ENCODE measurements at regions not wholly inside any gene's neighbourhood (a gene's known extent, or its start where the extent isn't known, plus 50 kb on each side); places are given as distances from the start of the nearest gene placed in this dataset.

DNA sequence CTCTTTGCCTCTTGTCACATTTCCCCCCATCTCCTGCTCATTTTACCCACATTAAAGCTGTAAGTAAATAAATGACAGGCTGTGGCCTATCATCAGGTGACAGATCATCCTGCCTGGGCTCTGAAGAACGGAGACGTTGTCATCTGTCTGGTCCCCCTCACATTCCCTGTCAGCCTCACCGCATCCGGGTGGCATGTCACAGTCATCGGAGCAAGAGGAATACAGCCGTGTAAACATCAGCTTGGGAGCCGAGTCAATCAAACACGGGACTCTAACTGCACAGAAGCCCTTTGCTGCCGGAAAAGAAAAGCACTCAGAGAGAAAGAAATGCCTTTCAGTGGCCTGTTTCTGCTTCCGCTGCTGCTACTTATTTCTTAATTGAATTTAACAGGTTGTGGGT, 371.9 kb upstream of the ID4 start:
- no peak for ATAC-seq
- FAIRE-seq, result no peak
- no peaks in the 10 kb centered on the region for H4K20me1 ChIP-seq (replicated peaks; ENCODE audit: control insufficient read depth, insufficient read depth, low read length)
- H3K9me3 ChIP-seq (replicated peaks; ENCODE audit: control insufficient read depth, insufficient read depth, low read depth, low read length), result peaks cover 3% of the 10 kb centered on the region
- no peak overlapping the region for H3K4me3 ChIP-seq
- no peaks in the 10 kb centered on the region for H3K27me3 ChIP-seq (ENCODE audit: control insufficient read depth in 2 of 2, insufficient read depth in 2 of 2, low read length in 2 of 2)
- ChIA-PET CTCF (ENCODE audit: low intra/inter-chr PET ratio) (no interaction called here), POLR2A (no interaction called here)
- no peaks in the 10 kb centered on the region for H3K79me2 ChIP-seq (ENCODE audit: control insufficient read depth, insufficient read depth, low read length)
- no peak overlapping the region for H3K27ac ChIP-seq (ENCODE audit: extremely low read depth, low read depth, low read length)
- no peak for DNase-seq (ENCODE audit: extremely low read depth in 1 of 4, low spot score in 3 of 4)
- H3K9ac ChIP-seq (ENCODE audit: insufficient read depth in 1 of 2, low read depth in 2 of 2, low read length in 2 of 2), result no peak overlapping the region
- intact Hi-C loops (cut with micrococcal nuclease) (no loop called here), in situ Hi-C loops (cut with MboI) (no loop called here)
- no peak overlapping the region for H2AFZ ChIP-seq (ENCODE audit: low read depth, low read length)
- no peak for TF ChIP-seq IRF1 (CRISPR knock-in tag; IDR thresholded peaks at IDR 0.05; ENCODE audit: borderline replicate concordance)
- no peak for TF ChIP-seq NR2F6 (CRISPR knock-in tag; IDR thresholded peaks at IDR 0.05)
- no peak for TF ChIP-seq PHB (CRISPR knock-in tag; IDR thresholded peaks at IDR 0.05)
- no peak for TF ChIP-seq ELF4 (CRISPR knock-in tag; IDR thresholded peaks at IDR 0.05)
- no peak for TF ChIP-seq NFYB (IDR thresholded peaks at IDR 0.05; ENCODE audit: extremely low read depth, insufficient read length)
- TF ChIP-seq ATF6 (CRISPR knock-in tag; IDR thresholded peaks at IDR 0.05), result no peak
- TF ChIP-seq TSHZ1 (CRISPR knock-in tag; IDR thresholded peaks at IDR 0.05), result no peak
- no peak for TF ChIP-seq CHD2 (IDR thresholded peaks at IDR 0.05; ENCODE audit: low read depth, low read length)
- TF ChIP-seq ZNF146 (CRISPR knock-in tag; IDR thresholded peaks at IDR 0.05; ENCODE audit: unreplicated experiment), result no peak
- TF ChIP-seq KAT7 (CRISPR knock-in tag; IDR thresholded peaks at IDR 0.05; ENCODE audit: borderline replicate concordance), result no peak
- no peak for TF ChIP-seq NR2C2 (CRISPR knock-in tag; IDR thresholded peaks at IDR 0.05)
- no peak for TF ChIP-seq NR2C2 (tag; IDR thresholded peaks at IDR 0.05)
- no peak for TF ChIP-seq ZC3H11A (IDR thresholded peaks at IDR 0.05; ENCODE audit: low read depth, low read length)
- no peak for TF ChIP-seq BRD4 (IDR thresholded peaks at IDR 0.05)
- no peak for TF ChIP-seq BRD9 (IDR thresholded peaks at IDR 0.05; ENCODE audit: low read depth, partially characterized antibody)
- no peak for TF ChIP-seq SREBF2 (CRISPR knock-in tag; IDR thresholded peaks at IDR 0.05)
- TF ChIP-seq ZNF12 (CRISPR knock-in tag; IDR thresholded peaks at IDR 0.05), result no peak
- no peak for TF ChIP-seq ID3 (CRISPR knock-in tag; IDR thresholded peaks at IDR 0.05)
- no peak for TF ChIP-seq ID3 (tag; IDR thresholded peaks at IDR 0.05)
- H3K4me1 ChIP-seq (replicated peaks in 1 of 2; ENCODE audit: control insufficient read depth in 2 of 2, insufficient read depth in 2 of 2, low read length in 2 of 2), result no peaks in the 10 kb centered on the region
- under 1% methylated on average over 10 of the region's 10 CpGs for WGBS (ENCODE audit: insufficient coverage, low coverage, missing lambda C conversion rate)
- H3K36me3 ChIP-seq (ENCODE audit: control insufficient read depth, insufficient read depth, low read length), result no peaks in the 10 kb centered on the region
- no peak overlapping the region for H3K4me2 ChIP-seq (ENCODE audit: insufficient read depth, low read length)
- BruUV-seq (replicated peaks), result no TSS peak
- no peaks in the 10 kb centered on the region for H3K9me1 ChIP-seq (ENCODE audit: control insufficient read depth, insufficient read depth, low read length)
